CD14-positive monocyte (primary cell): ENCODE measurements at regions not wholly inside any gene's neighbourhood (a gene's known extent, or its start where the extent isn't known, plus 50 kb on each side); places are given as distances from the start of the nearest gene placed in this dataset.
A peak's percentile ranks its signal among the peaks of the same experiment; 100 is the strongest.

Source experiments
- DNase-seq, 3 donors: peaks; one replicate each; pipeline ENCODE4 v3.0.0-alpha.2; 2011 to 2022
- H2AFZ ChIP-seq: 2 replicates; pipeline ENCODE4 v1.6.0; 2012; ENCODE audit warnings: mild to moderate bottlenecking, low read depth, low read length, inconsistent platforms; ENCODE audit not compliant: insufficient read depth, poor library complexity, severe bottlenecking
- H3K27ac ChIP-seq, 2 donors: 1 replicate in 1 of 2; 2 replicates in 1 of 2; pipeline ENCODE4 v1.5.1; 2012 to 2013; ENCODE audit warnings: low read length in 2 of 2, control low read depth in 1 of 2, inconsistent platforms in 1 of 2, low read depth in 1 of 2, mild to moderate bottlenecking in 1 of 2
- H3K27me3 ChIP-seq, 2 donors: one replicate each; pipeline versions ENCODE4 v1.6.0 to v1.6.1; 2011 to 2013; ENCODE audit warnings: low read length in 2 of 2; ENCODE audit not compliant: control insufficient read depth in 2 of 2, insufficient read depth in 2 of 2
- H3K36me3 ChIP-seq, 2 donors: replicated peaks in 1 of 2; 1 replicate in 1 of 2; 2 replicates in 1 of 2; pipeline versions ENCODE4 v1.5.1 to v1.6.1; 2012 to 2013; ENCODE audit warnings: low read length in 2 of 2, control low read depth in 1 of 2, inconsistent platforms in 1 of 2, mild to moderate bottlenecking in 1 of 2; ENCODE audit not compliant: insufficient read depth in 2 of 2, control insufficient read depth in 1 of 2
- H3K4me1 ChIP-seq, 2 donors: 1 replicate in 1 of 2; 2 replicates in 1 of 2; pipeline versions ENCODE4 v1.5.1 to v1.6.1; 2012 to 2013; ENCODE audit warnings: low read length in 2 of 2, control low read depth in 1 of 2, inconsistent platforms in 1 of 2, mild to moderate bottlenecking in 1 of 2, moderate library complexity in 1 of 2; ENCODE audit not compliant: insufficient read depth in 2 of 2, control insufficient read depth in 1 of 2
- H3K4me2 ChIP-seq: replicated peaks from 2 replicates; pipeline ENCODE3; 2012; ENCODE audit warnings: low read length, moderate library complexity, mild to moderate bottlenecking; ENCODE audit not compliant: poor library complexity, severe bottlenecking; ENCODE audit errors: extremely low read depth
- H3K4me3 ChIP-seq, 3 experiments: fragments of 200-600 bp in 1 of 3; sonication (generic) in 1 of 3; replicated peaks in 1 of 3; 1 replicate in 2 of 3; 2 replicates in 1 of 3; pipeline ENCODE4 v1.5.1; 2011 to 2013; ENCODE audit warnings: low read length in 3 of 3, mild to moderate bottlenecking in 3 of 3, control low read depth in 2 of 3, low read depth in 2 of 3, inconsistent platforms in 1 of 3, moderate library complexity in 1 of 3
- H3K79me2 ChIP-seq: 2 replicates; pipeline ENCODE4 v1.6.0; 2012; ENCODE audit warnings: mild to moderate bottlenecking, control low read depth, inconsistent platforms, low read length, moderate library complexity; ENCODE audit not compliant: insufficient read depth
- H3K9ac ChIP-seq: 2 replicates; pipeline ENCODE4 v1.6.0; 2017; ENCODE audit warnings: low read length, mild to moderate bottlenecking; ENCODE audit not compliant: insufficient read depth, poor library complexity, severe bottlenecking
- H3K9me3 ChIP-seq, 2 donors: replicated peaks in 1 of 2; 1 replicate in 1 of 2; 2 replicates in 1 of 2; pipeline versions ENCODE4 v1.5.1 to v1.6.1; 2012 to 2013; ENCODE audit warnings: low read length in 2 of 2, control low read depth in 1 of 2; ENCODE audit not compliant: control insufficient read depth in 1 of 2, insufficient read depth in 1 of 2
- H4K20me1 ChIP-seq: 2 replicates; pipeline ENCODE4 v1.6.0; 2012; ENCODE audit warnings: mild to moderate bottlenecking, low read length, control low read depth, moderate library complexity; ENCODE audit not compliant: insufficient read depth
- H3K27ac Mint-ChIP-seq, 7 donors: one replicate each; pipeline ENCODE4 v1.8.0; 2020; ENCODE audit warnings: mild to moderate bottlenecking in 7 of 7, mixed read lengths in 7 of 7, moderate library complexity in 6 of 7, inconsistent platforms in 2 of 7
- H3K27me3 Mint-ChIP-seq, 3 donors: one replicate each; pipeline ENCODE4 v1.8.0; 2021 to 2022; ENCODE audit warnings: low read depth in 3 of 3, mild to moderate bottlenecking in 3 of 3, mixed read lengths in 3 of 3, moderate library complexity in 3 of 3, inconsistent platforms in 1 of 3
- H3K36me3 Mint-ChIP-seq, 2 donors: one replicate each; pipeline ENCODE4 v1.8.0; 2020; ENCODE audit warnings: mixed read lengths in 2 of 2, inconsistent platforms in 1 of 2, mild to moderate bottlenecking in 1 of 2
- H3K4me1 Mint-ChIP-seq: one replicate; pipeline ENCODE4 v1.8.0; 2020; ENCODE audit warnings: mild to moderate bottlenecking, mixed read lengths
- H3K4me3 Mint-ChIP-seq, 2 donors: one replicate each; pipeline ENCODE4 v1.8.0; 2020; ENCODE audit warnings: mild to moderate bottlenecking in 2 of 2, mixed read lengths in 2 of 2, moderate library complexity in 1 of 2
- H3K9me3 Mint-ChIP-seq, 7 donors: one replicate each; pipeline ENCODE4 v1.8.0; 2020 to 2022; ENCODE audit warnings: mixed read lengths in 7 of 7, mild to moderate bottlenecking in 6 of 7, moderate library complexity in 6 of 7, inconsistent platforms in 2 of 7
- WGBS: methylation state at CpG from one replicate; pipeline ENCODE4 v1.1.5; 2013; ENCODE audit warnings: missing lambda C conversion rate; ENCODE audit not compliant: insufficient coverage; 5-methylcytosine and 5-hydroxymethylcytosine counted together
- intact Hi-C, 2 donors: fragments of 100-400 bp; cut with micrococcal nuclease; formaldehyde crosslinking; loops; one replicate each; pipeline versions ENCODE4 v1.15.0 to v1.15.1; 2023
- TF ChIP-seq, protein P1 (sequence below): fragments of 200-600 bp; IDR thresholded peaks from one replicate; pipeline ENCODE4 v1.8.0; 2022; ENCODE audit warnings: antibody characterized with exemption, mild to moderate bottlenecking

DNA sequence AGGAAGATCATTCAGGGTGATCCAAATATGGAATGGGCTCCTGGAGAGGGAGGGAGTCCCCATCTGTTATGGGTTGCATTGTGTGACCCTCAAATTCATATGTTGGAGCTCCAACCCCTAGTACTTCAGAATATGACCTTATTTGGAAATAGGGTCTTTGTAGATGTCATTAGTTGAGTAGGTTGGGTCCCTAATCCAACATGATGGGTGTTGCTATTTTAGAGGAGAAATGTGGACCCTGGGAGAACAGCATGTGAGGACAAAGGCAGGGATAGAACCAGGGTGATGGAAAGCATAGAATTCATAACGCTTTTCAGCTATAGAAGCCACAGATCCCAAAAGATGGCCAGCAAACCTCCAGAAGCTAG is 91.5 kb upstream of the SMNDC1 start:
- no peak overlapping the region for H3K27ac Mint-ChIP-seq
- H2AFZ ChIP-seq, result no peak overlapping the region
- H3K4me1 Mint-ChIP-seq, result peaks cover 23% of the 10 kb centered on the region
- H3K36me3 Mint-ChIP-seq, result no peaks in the 10 kb centered on the region
- no peak overlapping the region for H3K9ac ChIP-seq
- no peaks in the 10 kb centered on the region for H3K9me3 ChIP-seq
- H3K4me2 ChIP-seq, result no peak overlapping the region
- H3K36me3 ChIP-seq, result no peaks in the 10 kb centered on the region
- no peak overlapping the region for H3K27ac ChIP-seq
- peaks cover 0 to 3% (median 0%) of the 10 kb centered on the region in 7 donors for H3K9me3 Mint-ChIP-seq
- no CpG with 5 or more reads among the region's 1 CpG for WGBS
- intact Hi-C loops, result no loop called here
- peaks cover 0 to 4% (median 2%) of the 10 kb centered on the region in 3 donors for H3K27me3 Mint-ChIP-seq
- no peak overlapping the region for H3K4me3 ChIP-seq
- DNase-seq, result no peak
- peaks cover 0 to 17% of the 10 kb centered on the region in 2 donors for H3K4me1 ChIP-seq
- H4K20me1 ChIP-seq, result no peaks in the 10 kb centered on the region
- H3K79me2 ChIP-seq, result no peaks in the 10 kb centered on the region
- no peak overlapping the region for H3K4me3 Mint-ChIP-seq
- TF ChIP-seq, protein P1, sequence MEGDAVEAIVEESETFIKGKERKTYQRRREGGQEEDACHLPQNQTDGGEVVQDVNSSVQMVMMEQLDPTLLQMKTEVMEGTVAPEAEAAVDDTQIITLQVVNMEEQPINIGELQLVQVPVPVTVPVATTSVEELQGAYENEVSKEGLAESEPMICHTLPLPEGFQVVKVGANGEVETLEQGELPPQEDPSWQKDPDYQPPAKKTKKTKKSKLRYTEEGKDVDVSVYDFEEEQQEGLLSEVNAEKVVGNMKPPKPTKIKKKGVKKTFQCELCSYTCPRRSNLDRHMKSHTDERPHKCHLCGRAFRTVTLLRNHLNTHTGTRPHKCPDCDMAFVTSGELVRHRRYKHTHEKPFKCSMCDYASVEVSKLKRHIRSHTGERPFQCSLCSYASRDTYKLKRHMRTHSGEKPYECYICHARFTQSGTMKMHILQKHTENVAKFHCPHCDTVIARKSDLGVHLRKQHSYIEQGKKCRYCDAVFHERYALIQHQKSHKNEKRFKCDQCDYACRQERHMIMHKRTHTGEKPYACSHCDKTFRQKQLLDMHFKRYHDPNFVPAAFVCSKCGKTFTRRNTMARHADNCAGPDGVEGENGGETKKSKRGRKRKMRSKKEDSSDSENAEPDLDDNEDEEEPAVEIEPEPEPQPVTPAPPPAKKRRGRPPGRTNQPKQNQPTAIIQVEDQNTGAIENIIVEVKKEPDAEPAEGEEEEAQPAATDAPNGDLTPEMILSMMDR, result no peak
- H3K27me3 ChIP-seq, result no peaks in the 10 kb centered on the region

DNA sequence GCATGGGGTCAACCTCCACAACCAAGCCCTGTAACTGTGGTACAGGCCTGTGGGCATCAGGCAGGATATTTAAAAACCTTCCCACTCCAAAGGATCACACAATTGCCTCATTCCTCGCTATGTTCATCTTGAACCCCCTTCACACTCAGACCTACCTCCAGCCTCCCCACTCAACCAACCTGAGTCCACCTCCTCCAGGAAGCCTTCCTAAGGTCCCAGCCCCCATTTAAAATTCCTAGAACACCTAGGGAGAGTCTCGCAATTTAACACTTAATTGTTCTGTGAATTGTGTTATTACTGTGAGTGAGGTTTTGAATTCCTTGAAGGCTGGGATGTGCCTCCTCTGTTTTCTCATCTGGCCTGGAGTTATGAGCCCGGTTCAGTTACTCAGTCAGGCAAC is 93.1 kb upstream of the SMNDC1 start:
- TF ChIP-seq, protein P1, result no peak
- intact Hi-C loops, result no loop called here
- Histone ChIP-seq H3K36me3 (no peaks in the 10 kb centered on the region), H3K4me3 (no peak overlapping the region), H4K20me1 (no peaks in the 10 kb centered on the region), H3K9me3 (no peaks in the 10 kb centered on the region), H3K27ac (no peak overlapping the region), H3K79me2 (no peaks in the 10 kb centered on the region), H3K4me1 (peaks cover 0 to 13% of the 10 kb centered on the region in 2 donors), H3K4me2 (no peak overlapping the region), H3K9ac (no peak overlapping the region), H2AFZ (no peak overlapping the region), H3K27me3 (no peaks in the 10 kb centered on the region)
- Mint-ChIP-seq H3K4me3 (no peak overlapping the region), H3K27me3 (peaks cover 0 to 4% (median 2%) of the 10 kb centered on the region in 3 donors), H3K9me3 (peaks cover 0 to 3% (median 0%) of the 10 kb centered on the region in 7 donors), H3K36me3 (no peaks in the 10 kb centered on the region), H3K27ac (peak overlapping the region in 2 of 7 donors; percentile 70 to 85), H3K4me1 (peaks cover 17% of the 10 kb centered on the region)
- DNase-seq, result no peak
- WGBS, result 100% methylated on average over 1 of the region's 3 CpGs
